NB4 (cell line): ENCODE measurements at regions not wholly inside any gene's neighbourhood (a gene's known extent, or its start where the extent isn't known, plus 50 kb on each side); places are given as distances from the start of the nearest gene placed in this dataset.

Source experiments
- CTCF ChIP-seq: IDR thresholded peaks from one replicate; pipeline ENCODE4 v1.5.1; 2012; ENCODE audit warnings: low read depth, low read length
- MYC ChIP-seq: IDR thresholded peaks from 2 replicates; pipeline ENCODE4 v1.6.1; 2011; ENCODE audit warnings: low read depth, low read length
- POLR2A ChIP-seq: IDR thresholded peaks from 2 replicates; pipeline ENCODE4 v1.6.1; 2011; ENCODE audit warnings: mild to moderate bottlenecking; ENCODE audit not compliant: insufficient read length; ENCODE audit errors: extremely low read depth

GRCh38 chr3:5296362-5296761, 108.9 kb downstream of the EDEM1 start:
- no peak for TF ChIP-seq CTCF
- TF ChIP-seq POLR2A = no peak
- no peak for TF ChIP-seq MYC
